SKM-1 treated with dmso at 0.1 percent for 144 hours (cell line): ENCODE measurements at regions not wholly inside any gene's neighbourhood (a gene's known extent, or its start where the extent isn't known, plus 50 kb on each side); places are given as distances from the start of the nearest gene placed in this dataset.

Source experiments
- DNase-seq: peaks from one replicate; lab custom pipeline; 2025; ENCODE audit not compliant: unreplicated experiment; lab: John Stamatoyannopoulos, UW

DNA sequence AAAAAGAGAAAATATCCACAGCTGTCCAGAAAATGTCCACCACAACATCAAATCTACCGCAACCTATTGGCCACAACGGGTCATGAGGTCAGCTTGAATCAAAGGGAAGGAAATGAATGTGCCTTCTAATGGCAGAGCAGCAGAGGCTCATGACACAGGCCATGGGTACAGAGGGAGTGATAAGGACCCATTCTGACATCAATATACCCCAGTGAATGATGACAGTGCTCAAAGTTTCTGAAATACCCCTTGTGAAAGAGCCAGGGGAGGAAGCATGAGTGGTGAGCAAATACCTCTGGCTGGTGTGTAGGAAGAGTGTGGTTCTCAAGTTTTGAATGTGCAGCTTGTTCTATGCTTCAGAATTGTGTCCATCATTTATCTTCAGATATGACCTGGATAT is 348.2 kb downstream of the IRX1 start:
- DNase-seq: no peak

DNA sequence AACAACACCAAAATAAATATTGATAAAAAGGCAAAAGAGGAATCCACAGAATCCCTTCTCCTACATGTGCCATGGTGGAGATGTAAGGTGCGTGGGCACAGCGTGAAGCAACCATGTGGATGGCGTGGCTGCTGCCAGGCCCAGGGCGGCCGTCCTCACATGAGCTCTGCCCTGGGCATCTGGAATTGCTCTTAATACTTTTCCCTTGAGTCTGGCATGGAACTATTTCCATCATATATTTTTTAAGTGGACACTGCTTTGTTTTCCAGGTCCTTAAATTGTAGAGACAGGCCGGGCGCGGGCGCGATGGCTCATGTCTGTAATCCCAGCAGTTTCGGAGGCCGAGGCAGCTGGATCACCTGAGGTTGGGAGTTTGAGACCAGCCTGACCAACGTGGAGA is 349.3 kb downstream of the IRX1 start:
- no peak for DNase-seq

DNA sequence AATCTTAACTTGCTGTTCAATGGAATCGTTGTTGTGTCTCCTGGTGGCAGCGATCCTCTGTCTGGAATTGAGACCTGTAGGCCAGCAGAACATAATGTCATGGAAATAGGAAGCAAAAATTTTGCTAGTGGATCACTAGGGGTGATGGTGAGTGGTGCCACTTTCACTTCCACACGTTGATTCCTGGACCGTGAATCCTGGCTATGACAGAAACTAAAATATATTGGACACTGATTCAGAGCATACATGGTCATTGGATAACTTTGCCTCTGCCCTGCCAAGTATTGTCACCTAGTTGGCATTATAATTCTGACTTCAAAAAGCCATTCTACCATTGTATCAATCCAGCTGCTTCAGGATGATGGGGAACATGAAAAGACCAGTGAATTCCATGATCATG is 353.2 kb downstream of the IRX1 start:
- no peak for DNase-seq

DNA sequence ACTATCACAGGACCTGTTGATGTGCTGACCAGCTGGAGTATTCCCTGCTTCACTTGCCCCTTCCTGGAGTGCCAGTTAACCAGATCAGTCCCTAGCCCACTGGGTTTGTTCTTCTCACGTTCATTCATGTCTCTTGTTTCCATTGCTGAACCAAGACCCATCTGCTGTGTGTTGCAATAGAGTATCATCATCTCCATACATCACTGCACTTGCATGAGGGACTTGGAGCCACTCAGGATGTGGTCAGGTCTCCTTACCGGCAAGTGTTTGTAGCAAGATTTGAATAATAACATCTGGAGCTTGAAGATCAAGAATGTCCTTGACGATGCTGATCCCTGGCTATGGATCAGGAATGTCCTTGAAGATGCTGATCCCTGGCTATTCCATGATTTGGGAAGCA is 358.6 kb downstream of the IRX1 start:
- DNase-seq: no peak

DNA sequence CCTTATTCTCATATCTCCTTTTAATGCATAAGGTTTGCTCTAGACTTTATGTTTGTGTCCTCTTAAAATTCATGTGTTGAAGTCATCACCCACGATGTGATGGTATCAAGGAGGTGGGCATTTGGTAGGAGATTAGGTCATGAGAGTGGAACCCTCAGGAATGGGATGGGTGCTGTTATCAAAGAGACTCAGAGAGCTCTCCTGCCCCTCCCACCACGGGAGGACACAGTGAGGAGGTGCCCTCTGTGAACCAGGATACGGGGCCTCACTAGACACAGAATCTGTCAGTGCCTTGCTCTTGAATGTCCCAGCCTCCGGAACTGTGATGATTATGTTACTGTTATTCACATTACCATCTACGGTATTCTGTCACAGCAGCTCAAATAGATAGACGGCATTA is 359.0 kb downstream of the IRX1 start:
- no peak for DNase-seq

DNA sequence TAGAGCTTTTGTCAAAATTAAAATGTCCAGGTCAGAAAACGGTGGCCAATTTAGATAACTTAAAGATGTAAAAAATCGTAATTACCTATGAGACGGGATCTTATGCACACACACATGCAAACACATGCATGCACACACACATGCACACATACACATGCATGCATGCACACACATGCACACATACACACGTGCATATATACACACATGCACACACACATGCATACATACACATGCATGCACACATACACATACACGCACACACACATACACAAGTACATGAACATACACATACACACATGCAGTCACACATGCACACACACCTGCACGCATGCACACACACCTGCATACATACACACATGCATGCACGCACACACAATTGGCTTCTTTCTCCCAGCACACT is 362.0 kb downstream of the IRX1 start:
- no peak for DNase-seq

DNA sequence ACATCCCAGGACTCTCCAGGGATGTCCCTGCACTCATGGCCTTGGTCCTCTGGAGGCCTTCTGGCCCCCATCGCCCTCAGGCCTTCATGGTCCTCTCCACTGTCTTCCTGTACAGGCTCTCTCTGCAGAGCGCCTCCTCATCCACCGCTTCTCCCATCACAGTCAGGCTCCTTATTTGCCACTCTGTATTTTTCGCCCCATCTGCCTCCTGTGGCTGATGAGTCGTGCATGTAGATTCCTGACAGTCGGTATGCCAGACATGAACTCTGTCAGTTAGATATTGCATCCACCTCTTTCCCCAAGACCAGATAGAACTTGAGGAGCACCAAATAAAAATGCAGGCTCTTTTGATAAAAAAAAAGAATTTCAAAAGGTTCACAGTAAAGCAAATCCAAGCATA is 362.8 kb downstream of the IRX1 start:
- no peak for DNase-seq

DNA sequence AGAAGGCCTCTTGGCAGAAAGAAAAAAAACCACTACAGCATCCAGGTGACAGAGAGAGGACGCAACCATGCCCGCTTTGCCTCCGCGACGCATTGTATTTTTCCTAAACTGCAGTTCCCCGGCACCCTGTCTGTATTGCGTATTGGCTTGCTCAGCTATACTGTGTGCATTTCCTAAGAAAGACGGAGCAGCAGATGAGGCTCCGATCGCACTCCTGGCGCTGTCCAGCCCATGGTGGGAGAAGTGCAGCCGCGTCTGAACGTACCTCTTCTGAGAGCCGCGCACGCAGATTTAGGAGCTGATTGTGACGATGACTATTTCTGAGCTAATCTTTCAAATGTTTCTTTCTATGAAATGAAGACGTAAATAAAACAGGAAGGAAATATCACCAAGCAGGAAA is 366.5 kb downstream of the IRX1 start:
- DNase-seq: no peak

DNA sequence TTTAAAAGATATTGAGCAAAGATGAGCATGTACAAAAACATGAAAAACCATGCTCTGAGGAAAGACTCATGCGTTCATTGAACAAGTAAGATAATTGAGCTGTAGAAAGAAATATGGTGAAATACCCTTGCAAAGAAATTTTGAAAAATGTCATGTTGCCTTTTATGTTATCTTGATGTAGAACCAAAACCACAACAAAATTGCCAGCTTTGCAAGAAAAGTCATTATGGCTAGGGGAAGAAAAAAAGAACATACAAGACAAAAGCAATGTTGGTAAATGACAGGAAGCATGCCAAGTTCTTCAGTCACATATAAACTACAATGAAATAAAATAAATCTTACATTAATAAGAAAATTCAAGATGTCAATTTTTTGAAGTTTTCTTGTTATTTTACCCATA is 368.0 kb downstream of the IRX1 start:
- no peak for DNase-seq

DNA sequence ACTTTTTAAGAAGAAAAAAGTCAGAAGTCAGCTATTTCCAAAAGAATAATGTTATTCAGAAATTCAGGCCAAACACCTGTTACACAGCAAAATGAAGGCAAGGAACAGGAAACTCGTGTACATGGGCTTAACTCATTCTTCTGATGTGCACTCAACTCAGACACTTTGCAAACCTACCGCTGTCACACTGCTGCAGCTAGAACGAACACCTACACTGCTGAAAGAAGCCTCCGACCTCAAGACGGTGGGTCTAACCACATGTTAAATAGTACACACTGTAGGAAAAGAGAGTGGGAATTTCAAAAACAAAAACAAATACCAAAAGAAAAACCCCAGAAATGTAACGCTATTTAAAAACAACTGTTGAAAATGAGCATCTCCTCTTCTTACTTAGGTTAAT is 384.5 kb downstream of the IRX1 start:
- DNase-seq: no peak

DNA sequence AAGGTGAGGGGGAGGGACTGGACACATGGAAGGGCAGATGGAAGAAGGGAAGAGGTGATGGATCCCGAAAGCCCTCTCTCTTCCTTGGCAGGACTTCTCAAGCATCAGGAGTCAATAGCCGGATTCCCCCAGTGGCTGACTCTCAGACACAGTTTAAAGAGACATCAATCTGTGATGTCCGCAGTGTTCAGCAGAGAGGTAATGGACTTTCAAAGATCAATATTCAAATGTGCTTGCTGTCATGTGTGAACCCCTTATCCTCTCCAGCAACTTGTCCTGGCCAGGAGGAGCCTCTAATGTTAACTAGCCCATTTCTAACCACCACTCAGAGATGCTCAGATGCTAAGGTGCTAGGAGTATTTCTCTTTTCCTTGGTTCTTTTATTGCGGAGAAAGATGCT is 392.2 kb downstream of the IRX1 start:
- no peak for DNase-seq

DNA sequence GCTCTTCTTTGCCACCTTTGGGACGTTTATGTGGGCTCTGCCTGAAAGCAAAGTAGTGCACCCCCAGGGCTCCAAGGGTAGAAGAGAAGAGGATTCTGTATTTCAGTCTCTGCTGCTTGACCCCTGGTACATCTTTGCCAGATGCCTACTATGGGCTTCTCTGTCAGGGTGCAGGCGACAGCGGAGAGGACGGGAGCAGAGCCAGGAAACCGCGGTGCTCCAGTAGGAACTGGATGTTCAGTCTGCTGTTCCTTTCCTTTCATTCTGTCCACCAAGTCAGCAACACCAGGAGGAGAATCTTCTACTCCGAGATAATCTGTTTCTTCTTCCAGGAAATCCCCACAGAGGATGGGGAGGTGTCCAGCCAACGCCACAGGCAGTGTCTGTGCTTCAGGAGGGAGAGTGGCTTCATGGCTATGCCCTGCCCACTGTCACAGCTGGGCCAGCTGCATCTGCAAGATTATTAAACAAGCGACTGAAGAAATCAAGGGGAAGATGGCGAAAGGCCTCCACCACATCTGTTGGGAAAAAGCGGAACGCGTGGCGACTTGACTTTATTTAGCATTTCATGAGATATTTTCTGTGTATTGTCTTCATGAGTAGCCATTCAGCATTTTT is 398.3 kb downstream of the IRX1 start:
- DNase-seq: no peak

DNA sequence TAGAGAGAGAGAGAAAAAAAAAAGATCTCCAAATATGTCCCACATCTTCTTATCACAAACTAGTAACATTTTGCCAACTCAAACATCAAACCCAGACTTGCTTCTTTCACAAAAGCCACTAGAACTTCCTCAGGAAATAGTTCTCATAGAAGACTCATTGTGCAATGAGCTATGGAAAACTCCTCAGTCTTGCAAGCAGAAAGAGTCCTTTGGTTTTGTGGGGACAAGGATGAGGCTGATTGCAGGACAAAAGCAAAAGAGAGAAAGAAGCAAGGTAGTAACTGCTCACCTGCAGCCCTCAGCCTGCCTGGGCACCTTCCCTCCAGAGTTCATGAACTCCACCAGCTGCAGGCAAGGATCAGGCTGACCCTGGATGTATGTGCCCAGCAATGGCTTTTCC is 399.0 kb downstream of the IRX1 start:
- DNase-seq: no peak

DNA sequence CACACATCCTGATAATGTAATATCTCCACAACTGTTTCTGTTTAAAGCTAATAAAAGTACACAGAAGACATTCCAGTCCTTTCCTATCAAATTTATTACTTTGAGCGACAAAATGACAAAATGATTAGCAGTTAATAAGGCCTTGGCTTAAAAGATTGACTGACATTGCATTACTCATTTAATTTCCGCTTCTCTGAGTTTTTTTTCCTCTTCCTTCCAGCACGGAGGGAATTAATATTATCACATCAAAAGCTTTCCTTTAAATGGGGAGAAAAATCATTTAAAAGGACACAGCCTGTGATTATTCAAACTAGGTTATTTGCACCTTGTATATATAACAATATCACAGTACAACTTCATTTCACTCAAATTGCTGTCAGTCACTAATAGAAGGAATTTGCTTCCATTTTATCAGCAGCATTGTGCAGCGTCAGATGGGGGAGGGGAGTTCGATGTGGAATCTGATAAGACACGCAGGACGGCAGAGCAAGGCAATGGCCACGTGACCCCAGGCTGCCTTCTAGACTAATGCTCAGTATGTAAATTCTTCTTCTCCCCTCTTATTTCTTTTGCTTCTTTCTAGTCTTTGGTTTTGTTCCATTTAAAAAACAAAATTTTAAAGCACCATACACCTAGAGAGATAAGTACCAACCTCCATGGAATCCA is 400.5 kb downstream of the IRX1 start:
- no peak for DNase-seq

DNA sequence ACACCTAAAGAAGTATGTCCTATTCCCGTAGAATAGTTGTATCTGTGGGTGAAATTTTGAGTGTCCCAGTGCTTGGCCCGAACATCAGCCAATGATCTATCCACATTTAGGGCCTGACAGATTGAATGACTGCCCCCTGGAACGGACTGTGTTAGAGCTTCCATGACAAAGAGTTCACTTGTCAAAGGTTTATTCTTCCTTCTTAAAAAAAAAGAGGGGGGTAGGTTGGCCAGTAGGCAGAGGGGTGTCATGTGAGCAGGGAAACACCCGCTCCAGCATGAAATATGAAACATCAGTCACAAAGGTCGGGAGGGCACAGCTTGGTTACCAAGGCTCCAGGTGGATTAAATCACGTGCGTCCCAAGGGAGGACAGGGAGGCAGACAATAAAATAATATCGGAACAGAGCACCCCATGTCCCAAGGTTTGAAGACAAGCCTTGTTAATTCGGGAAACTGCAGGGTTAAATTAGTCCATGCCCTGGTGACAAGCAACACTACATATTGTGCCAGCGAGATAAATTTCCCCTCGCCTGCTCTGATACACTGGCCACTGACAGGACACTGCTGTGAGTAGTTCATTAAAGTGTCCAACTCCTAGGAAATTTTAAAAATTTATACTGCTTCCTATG is 401.2 kb downstream of the IRX1 start:
- DNase-seq: no peak

DNA sequence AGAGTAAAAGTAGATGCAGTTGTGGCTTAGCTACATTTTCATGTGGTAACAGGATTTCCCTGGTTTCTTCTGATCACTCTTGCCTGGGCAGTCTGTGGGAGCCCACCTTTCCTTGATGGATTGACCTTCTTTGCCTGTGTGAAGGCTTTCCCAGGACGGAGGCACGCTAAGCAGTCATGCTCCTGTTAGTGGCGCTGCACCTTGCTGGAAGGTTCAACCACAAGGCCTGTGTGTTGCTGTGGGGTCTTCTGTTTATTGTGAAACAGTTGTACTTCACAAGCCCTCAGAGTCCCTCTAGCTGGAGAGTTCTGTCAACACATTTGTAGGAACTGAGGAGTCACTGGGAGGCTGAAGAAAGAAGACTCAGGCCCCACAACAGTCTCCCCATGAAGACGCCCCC is 402.0 kb downstream of the IRX1 start:
- no peak for DNase-seq

DNA sequence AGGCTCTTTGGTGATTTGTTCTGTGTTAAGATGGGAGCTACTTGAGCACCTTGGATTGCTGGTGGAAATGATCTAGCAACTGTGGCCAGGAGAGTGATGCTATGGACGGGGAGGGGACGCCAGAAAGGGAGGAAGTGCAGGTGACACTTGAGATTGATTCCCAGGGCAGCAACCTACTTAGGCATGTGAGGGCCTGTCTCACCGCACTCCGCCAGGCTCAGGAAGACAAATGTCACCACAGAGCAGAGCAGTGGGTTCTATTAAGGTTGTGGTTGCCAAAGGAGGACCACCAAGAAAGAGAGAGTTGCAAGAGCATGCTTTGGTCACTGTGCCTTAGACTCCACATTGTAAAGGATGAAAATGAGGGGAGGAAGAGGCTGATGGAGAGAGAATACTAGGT is 404.3 kb downstream of the IRX1 start:
- no peak for DNase-seq

DNA sequence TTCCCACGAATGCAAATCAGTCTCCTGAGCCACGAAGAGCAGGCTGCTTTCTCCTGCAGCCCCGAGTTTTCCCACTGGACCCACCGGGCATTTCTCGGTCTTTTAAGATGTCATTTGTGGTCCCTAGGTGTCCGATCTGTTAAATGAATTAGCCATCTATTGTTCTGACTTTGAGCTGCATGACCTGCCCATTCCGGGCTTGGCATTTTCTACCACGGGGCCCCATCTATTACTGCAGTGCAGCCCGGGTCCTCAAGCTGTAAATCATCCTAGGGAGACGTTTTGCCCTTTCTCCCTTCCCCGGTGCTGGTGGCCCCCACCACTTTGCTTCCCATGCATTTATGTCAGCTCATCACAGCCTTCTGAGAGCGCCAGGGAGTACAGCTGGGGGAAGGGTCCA is 405.4 kb downstream of the IRX1 start:
- no peak for DNase-seq

DNA sequence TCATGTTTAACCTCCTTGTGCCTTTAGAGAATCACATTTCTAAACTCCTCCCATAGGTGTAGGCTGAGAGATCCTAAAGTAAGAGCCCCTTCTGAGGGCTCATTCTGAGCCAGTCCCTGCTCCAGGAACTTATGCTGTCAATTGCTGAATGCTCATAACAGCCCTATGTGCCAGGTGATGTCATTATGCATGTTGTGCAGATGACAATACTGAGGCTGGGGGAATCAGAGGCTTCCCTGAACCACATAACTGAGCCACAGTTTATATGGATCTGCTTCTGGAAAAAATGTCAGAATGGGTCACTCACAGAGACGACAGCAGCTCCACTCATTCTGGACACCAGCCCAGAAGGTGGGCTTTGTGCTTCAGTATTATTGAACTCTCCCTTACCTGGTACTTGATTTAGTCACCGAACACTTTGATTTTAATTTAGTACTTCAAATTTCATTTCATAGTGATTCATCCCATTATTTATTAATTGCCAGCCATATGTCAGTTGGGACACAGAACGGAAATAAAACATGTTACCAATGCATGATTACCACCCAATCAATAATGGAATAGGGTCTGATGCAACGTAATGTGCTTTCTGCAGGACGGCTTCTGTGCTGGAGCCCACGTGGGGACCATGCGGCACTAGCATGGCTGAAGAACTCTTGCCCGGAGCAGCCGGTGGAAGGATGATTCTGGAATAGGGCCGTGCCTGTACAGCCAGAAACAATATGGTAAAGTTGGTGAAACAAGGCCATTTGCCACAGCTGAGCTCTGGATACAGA is 406.3 kb downstream of the IRX1 start:
- no peak for DNase-seq

DNA sequence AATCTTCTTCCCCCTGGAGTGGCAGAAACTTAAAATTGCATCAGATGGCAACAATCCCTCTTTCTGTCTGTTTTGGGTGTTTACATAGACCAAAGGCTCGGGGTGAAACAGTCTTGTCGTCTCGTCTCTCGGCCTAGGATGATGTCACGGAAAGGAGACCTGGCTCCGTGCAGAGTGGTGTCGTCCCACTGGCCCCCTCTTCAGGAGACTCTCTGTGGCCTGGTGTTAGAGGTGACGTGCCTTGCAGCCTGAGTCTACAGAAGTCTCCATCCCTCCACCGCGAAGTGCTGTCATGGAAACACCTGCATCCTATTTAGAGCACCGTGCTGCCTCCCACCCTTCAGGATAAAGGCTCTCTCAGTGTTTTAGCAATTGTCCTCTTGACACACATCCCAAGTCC is 409.7 kb downstream of the IRX1 start:
- no peak for DNase-seq

DNA sequence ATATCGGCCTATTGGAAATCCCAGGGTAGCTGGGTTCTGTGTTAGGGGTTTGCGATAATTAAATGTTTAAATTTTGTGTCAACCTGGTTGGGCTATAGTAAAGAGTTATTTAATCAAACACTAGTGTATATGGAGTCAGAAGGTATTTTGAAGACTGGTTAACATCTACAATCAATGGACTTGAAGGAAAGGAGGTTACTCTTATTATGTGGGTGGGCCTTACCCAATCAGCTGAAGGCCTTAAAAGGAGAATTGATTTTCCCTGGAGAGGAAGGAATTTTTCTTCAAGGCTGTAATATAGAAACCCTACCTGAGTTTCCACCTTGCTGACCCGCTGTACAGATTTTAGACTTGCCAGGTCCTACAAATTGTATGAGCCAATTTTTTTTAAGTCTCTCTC is 411.4 kb downstream of the IRX1 start:
- no peak for DNase-seq

DNA sequence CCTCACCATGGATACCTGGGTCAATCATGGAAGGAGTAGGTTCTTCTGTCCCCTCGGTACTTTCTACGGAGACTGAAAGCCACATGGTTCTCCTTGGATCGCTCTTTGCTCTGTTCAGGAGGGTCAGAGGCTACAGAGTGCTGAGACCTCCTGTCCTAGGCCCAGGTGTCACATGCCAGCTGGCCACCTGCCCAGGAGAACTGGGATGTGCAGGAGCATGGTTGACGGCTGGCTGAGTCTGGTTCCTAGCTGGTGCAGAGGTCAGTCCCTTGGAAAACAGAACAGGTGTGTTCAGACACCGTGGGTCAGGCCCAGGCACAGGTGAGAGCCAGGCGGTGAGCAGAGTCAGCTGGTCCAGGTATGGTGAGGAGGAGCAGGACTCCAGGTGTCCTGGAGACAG is 416.3 kb downstream of the IRX1 start:
- no peak for DNase-seq
